SKM-1 (cell line): ENCODE measurements at regions not wholly inside any gene's neighbourhood (a gene's known extent, or its start where the extent isn't known, plus 50 kb on each side); places are given as distances from the start of the nearest gene placed in this dataset.
"Not testable (repeated sequence)": the region's sequence is repeated elsewhere in the genome, so short reads cannot be mapped to it uniquely, and the experiment has no call there.

ENCODE experiments used
- DNase-seq: peaks from one replicate; lab custom pipeline; 2025; ENCODE audit not compliant: unreplicated experiment; lab: John Stamatoyannopoulos, UW

DNA sequence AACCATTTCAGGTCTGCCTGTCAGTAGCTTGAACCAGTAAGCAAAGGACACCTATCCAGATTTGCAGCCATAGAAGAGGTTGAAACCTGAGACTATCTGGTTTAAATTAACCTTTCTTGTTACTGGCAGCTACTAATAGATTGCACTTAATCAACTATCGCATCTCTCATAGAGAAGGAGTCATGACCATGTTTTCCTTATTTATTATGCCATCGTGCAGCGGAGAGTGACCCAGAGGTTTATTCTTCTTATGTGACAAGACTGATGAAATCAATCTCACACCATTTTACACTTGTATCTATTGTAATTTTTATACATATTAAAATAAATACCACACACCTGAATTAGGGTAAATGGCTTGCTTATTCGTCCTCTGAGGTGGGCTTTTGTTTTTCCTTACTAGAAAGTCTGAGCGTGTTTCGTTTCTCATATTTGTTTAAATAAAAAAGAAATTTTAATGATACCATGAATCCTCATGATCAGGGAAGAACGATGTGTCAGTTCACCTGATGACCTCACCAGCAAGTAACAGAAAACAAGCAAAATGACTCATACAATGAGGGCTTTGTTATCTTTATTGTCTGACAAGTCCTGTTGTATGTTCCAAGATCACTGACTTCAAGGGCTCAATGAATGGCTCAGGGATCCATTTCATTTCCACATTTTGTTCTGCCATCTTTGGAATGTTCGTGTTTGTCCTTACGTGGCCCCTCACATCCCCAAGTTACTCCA is 379.5 kb upstream of the DPH6 start:
- no peak for DNase-seq

DNA sequence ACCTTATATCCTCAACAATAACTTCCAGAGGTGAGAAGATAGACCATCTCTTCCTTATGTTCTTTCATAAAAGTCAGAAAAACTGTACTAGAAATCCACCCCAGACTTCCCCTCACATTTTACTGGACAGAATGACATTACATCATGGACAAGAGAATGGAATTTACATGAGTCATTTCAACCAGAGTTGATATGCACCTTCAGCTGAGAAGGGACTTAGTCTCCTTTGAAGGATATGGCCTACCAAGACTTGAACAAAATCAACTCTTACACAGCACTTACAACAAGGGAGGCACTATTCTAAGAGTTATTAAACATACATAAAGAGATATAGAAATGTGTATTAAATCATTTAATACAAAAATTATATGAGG is 380.0 kb upstream of the DPH6 start:
- no peak for DNase-seq

DNA sequence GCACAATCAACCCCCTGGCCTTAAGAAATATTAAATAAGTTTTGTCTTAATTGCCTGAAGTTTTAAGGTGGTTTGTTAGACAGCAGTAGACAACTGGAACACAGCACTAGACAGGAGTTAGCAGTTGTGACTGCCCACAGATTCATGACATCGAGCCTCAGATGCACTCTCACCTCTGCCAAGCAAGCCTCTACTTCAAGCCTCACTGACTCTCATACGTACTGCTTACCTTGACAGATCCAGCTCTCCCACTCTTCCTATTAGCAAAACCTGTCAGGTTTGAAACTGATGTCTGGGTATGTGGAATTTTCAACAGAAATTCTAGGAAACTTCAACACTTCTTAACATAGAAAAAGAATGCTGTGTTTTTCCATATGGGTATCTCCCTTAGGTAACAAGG is 382.9 kb upstream of the DPH6 start:
- no peak for DNase-seq

DNA sequence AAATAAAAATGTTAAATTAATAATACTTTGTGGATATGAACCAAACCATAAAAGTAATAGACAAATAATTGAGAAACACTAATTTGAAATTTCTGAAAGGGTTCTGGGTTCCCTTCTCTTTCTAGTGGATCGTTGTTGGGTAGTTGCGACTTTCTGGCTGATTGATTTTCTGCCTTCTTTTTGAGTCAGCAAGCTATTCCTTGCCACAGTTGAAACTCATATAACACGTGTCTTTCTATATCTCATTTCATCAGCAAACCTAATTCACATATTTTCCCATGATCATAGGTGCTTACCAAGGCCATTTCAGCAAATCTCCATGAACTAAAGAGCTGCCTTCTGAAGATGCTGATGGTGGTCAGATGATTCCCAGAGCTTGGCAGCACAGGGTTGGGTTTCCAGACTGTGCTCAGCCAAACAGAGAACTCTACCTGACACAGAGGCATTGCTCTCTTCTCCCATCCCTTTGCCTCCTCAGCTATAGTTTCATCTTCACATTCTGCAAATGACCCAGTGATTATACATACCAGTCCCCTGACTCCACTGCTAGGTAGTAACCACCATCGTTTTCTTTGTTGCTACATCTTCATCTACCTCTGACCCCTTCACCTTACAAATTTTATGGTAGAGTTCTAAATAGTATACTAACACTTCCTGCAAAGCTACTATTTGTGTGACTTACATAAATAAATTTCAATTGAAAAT is 383.9 kb upstream of the DPH6 start:
- no peak for DNase-seq

GRCh38 chr15:35931799-35932341 is 385.9 kb upstream of the DPH6 start:
- no peak for DNase-seq

GRCh38 chr15:35932531-35932930 is 386.6 kb upstream of the DPH6 start:
- no peak for DNase-seq

- DNase-seq: no peak
Measured at GRCh38 chr15:35933531-35933930, 387.6 kb upstream of the DPH6 start.

- no peak for DNase-seq
Measured at GRCh38 chr15:35934383-35935049, 388.6 kb upstream of the DPH6 start.

GRCh38 chr15:35936284-35936683 is 390.3 kb upstream of the DPH6 start:
- DNase-seq: no peak

- no peak for DNase-seq
Measured at GRCh38 chr15:35937380-35937779, 391.4 kb upstream of the DPH6 start.

DNA sequence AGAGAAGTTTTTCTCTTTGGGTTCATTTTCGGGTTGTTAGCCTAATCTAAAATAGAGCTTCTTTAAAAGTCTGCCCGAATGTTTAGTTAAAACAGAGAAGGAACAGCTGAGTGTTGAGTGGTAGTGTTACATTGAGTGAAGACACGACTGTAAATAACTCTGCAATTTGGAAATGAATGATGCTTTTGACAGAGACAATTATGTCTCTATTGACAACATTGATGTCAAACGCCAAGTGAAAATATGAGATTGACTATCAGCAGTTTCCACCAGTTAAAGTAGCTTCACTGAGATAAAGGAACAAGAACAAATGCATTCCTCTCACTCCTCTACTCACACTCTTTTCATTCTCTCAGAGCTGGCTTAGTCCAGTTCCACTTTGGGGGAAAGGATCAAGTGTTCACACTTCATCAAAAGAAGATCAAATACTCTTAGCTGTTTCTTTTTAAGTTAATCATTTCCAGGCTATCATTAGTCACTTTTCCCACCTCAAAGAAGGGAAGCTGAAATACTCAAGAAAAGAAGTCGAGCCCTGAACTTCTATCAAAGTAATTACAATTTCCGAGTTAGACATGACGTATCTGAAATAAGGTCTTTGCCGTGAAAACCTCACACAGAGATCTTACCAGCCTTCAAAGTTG is 399.1 kb upstream of the DPH6 start:
- DNase-seq: no peak

- DNase-seq: no peak
Measured at GRCh38 chr15:35953424-35953823, 407.5 kb upstream of the DPH6 start.

- no peak for DNase-seq
Measured at GRCh38 chr15:35956056-35956455, 410.1 kb upstream of the DPH6 start.

GRCh38 chr15:35958021-35958420 is 412.1 kb upstream of the DPH6 start:
- DNase-seq: no peak

- DNase-seq: no peak
Measured at GRCh38 chr15:35958975-35959374, 413.0 kb upstream of the DPH6 start.

GRCh38 chr15:35963326-35963725 is 417.4 kb upstream of the DPH6 start:
- DNase-seq: no peak

DNA sequence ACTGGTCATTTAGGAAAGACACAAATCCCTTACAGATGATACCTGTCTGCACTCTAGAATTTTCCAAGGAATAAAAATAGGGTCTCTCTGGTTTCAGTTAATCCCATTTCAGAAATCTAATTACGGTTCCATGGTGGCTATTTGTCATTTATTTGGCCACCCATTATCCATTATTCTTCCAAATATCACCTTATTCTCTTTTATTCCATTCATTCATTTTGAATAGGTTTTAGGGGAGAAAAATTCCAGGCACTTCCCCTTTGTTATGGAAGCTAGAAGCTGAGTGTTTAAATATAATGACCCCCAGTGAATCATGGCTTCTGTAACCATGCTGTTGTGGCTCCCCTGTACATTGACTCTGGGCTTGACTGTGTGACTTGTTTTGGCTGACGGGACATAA is 420.8 kb upstream of the DPH6 start:
- DNase-seq: no peak

- not testable (repeated sequence) for DNase-seq
Measured at GRCh38 chr15:35967968-35968367, 422.0 kb upstream of the DPH6 start.

- no peak for DNase-seq
Measured at GRCh38 chr15:35973029-35973428, 427.1 kb upstream of the DPH6 start.

DNA sequence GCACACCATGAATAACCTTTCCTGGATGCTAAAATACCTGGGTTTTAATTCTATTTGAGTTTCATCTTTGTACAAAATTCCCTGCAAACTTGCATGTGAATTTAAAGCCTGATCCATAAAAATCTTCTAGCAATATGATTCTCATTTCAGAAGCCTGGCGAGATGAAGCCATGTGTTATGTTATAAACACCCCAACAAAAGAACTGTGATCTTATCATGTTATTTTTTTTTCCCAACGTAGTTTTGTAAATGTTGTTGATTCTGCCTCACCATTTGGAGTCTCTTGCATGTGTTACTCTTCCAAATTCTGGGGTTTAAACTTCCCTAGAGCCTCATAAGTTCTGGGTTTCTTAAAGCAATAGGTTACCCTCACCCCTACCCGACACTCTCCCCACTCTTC is 428.1 kb upstream of the DPH6 start:
- DNase-seq: no peak

- no peak for DNase-seq
Measured at GRCh38 chr15:35975941-35976340, 430.0 kb upstream of the DPH6 start.

DNA sequence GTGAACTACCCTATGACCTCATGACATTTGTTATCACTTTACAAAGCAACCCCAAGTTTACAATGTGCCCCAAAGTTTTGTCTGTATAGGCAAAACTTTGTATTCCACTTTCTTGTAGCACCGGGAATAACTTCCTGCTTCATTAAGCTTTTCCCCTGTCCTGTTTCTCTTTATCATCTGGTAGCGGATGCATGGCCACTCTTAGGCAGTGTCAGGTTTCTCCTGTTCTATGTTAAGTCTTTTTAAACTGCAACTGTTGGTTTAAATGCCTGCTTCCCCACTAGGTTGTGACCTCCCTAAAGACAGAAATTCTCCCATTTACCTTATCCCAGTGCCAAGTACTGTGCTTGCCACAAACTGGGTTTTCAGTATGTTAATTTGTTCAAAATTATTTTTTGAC is 433.6 kb upstream of the DPH6 start:
- DNase-seq: no peak
